ENCODE measurements at regions not wholly inside any gene's neighbourhood (a gene's known extent, or its start where the extent isn't known, plus 50 kb on each side); places are given as distances from the start of the nearest gene placed in this dataset.

GRCh38 chr5:125281667-125282066 is 535.2 kb upstream of the ZNF608 start:
- TF ChIP-seq REST (IDR thresholded peaks at IDR 0.05) (no peak), CTCF (IDR thresholded peaks at IDR 0.05; ENCODE audit: low read depth, low read length, missing input control) (no peak), GABPA (IDR thresholded peaks at IDR 0.05 in 1 of 2, conservative IDR thresholded peaks at IDR 0.05 in 1 of 2) (no peak)

All from liver (tissue), 3 donors.